SK-N-MC (cell line): ENCODE measurements at regions not wholly inside any gene's neighbourhood (a gene's known extent, or its start where the extent isn't known, plus 50 kb on each side); places are given as distances from the start of the nearest gene placed in this dataset.
"Not testable (repeated sequence)": the region's sequence is repeated elsewhere in the genome, so short reads cannot be mapped to it uniquely, and the experiment has no call there.

Experiments
- EZH2 ChIP-seq: fragments of 200-600 bp; sonication (generic); IDR thresholded peaks from one replicate; pipeline ENCODE4 v1.6.1; 2017; ENCODE audit warnings: antibody characterized with exemption
- POLR2AphosphoS5 ChIP-seq: IDR thresholded peaks from 2 replicates; pipeline ENCODE4 v1.6.1; 2012; ENCODE audit warnings: mild to moderate bottlenecking, low read depth, low read length, borderline replicate concordance

DNA sequence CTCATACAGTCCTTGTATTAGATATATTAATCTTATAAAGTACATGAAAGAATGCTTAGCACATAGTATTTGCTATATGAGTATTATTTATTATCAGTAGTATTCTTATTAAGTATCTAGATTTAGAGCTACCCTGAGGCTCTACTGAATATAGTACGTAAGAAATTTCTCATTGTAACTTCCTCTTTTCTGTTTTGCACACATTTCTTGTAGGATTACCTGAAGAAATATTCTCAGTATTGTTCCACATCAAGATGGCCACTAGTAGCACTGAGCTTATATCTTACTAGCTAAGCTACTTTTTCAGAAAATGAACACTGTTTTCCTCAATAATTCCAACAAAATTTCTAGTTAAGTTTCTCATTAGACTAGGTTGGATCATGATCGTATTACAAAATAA lies 112.5 kb downstream of the SYT15 start:
- not testable (repeated sequence) for TF ChIP-seq EZH2, POLR2AphosphoS5
